Skeletal muscle satellite cell (primary cell): ENCODE measurements at regions not wholly inside any gene's neighbourhood (a gene's known extent, or its start where the extent isn't known, plus 50 kb on each side); places are given as distances from the start of the nearest gene placed in this dataset.
"Not testable (repeated sequence)": the region's sequence is repeated elsewhere in the genome, so short reads cannot be mapped to it uniquely, and the experiment has no call there.

Experiments
- H3K27me3 ChIP-seq: 2 replicates; pipeline ENCODE4 v1.7.0; 2013; ENCODE audit warnings: low read length; ENCODE audit not compliant: control insufficient read depth, insufficient read depth
- H3K36me3 ChIP-seq: 2 replicates; pipeline ENCODE4 v1.7.0; 2013; ENCODE audit warnings: mild to moderate bottlenecking, control low read depth, low read length; ENCODE audit not compliant: insufficient read depth
- H3K4me1 ChIP-seq: 2 replicates; pipeline ENCODE4 v1.7.0; 2013; ENCODE audit warnings: low read length; ENCODE audit not compliant: control insufficient read depth, insufficient read depth
- H3K4me2 ChIP-seq: 2 replicates; pipeline ENCODE4 v1.7.0; 2013; ENCODE audit warnings: mild to moderate bottlenecking, low read length
- H3K4me3 ChIP-seq: 2 replicates; pipeline ENCODE4 v1.7.0; 2013; ENCODE audit warnings: low read length
- H3K9ac ChIP-seq: 2 replicates; pipeline ENCODE4 v1.7.0; 2013; ENCODE audit warnings: mild to moderate bottlenecking, low read depth, low read length, moderate library complexity
- H3K9me3 ChIP-seq: replicated peaks from 2 replicates; pipeline ENCODE4 v1.7.0; 2013; ENCODE audit warnings: mild to moderate bottlenecking, control low read depth, low read length

DNA sequence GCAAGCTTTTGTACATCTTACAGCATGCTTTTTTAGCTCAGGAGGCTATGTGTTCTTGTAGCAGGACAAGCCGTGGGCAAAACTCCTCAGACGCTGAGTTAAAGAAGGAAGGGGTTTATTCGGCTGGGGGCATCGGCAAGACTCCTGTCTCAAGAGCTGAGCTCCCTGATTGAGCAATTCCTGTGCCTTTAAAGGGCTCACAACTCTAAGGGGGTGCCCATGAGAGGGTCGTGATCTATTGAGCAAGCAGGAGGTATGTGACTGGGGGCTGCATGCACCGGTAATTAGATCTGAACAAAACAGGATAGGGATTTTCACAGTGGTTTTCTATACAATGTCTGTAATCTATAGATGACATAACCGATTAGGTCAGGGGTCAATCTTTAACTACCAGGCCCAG is 456.3 kb downstream of the TMEM135 start:
- H3K4me2 ChIP-seq, H3K4me3 ChIP-seq, H3K4me1 ChIP-seq, H3K9ac ChIP-seq, H3K36me3 ChIP-seq, H3K27me3 ChIP-seq, H3K9me3 ChIP-seq: not testable (repeated sequence)

DNA sequence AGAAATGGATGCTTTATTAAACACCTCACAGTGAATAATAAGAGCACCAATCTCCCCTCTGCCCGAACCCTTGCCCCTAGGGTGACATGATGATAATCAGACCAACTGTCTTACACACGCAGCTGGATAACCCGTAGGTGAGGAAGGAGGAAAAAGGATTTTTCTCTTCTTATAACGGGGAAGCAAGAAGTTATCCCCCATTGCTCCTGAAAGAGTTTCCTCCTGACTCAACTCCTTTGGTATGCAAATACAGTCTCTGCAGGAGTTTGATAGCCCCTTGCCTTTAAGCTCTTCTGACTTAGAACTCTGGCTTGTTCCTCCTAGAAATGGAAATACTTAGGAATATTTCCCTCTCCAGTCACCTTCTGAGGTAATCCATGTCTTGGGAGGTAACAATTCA is 455.8 kb downstream of the TMEM135 start:
- H3K4me1 ChIP-seq: no peaks in the 10 kb centered on the region
- H3K4me2 ChIP-seq: no peak overlapping the region
- H3K27me3 ChIP-seq: no peaks in the 10 kb centered on the region
- no peak overlapping the region for H3K9ac ChIP-seq
- H3K9me3 ChIP-seq: no peaks in the 10 kb centered on the region
- H3K36me3 ChIP-seq: no peaks in the 10 kb centered on the region
- no peak overlapping the region for H3K4me3 ChIP-seq

DNA sequence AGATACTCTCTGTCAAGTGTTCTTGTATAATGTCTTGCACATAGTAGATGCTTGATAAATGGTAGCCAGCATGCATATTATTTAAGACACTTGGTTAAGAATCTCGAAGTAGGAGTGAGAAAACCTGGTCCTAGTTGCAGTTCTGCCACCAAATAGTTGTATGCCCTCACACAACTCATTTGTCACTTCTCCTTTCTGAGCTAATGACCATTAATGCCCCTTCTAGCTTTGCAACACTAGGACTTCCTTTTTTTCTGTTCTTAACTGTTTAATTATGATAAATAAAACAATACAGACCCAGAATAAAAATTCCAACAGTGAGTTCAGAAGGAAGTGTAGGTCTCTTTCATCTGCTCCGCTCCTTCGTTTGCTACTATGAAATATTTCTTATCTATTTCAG is 453.6 kb downstream of the TMEM135 start:
- Histone ChIP-seq H3K36me3 (no peaks in the 10 kb centered on the region), H3K4me1 (no peaks in the 10 kb centered on the region), H3K27me3 (no peaks in the 10 kb centered on the region), H3K9ac (no peak overlapping the region), H3K4me2 (no peak overlapping the region), H3K4me3 (no peak overlapping the region), H3K9me3 (no peaks in the 10 kb centered on the region)

DNA sequence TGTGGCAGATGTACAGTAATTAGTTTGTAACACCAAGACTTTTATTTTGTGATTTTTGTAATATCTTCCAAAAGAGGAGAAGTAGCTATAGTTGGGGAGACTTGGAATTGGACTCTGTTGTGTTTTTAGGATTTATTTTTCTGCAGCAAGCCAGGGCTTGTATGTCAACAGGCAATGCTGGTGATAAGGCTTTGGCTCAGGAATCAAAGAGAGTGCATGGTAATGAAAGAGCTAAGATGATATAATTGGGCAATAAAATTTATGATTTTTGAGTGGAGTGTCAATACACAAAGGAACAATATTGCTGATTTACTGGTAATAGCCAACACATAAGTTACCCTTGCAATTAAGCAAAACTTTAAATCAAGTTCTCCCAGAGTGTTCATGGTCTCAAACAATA is 452.9 kb downstream of the TMEM135 start:
- Histone ChIP-seq H3K4me1 (no peaks in the 10 kb centered on the region), H3K4me2 (no peak overlapping the region), H3K36me3 (no peaks in the 10 kb centered on the region), H3K27me3 (no peaks in the 10 kb centered on the region), H3K9ac (no peak overlapping the region), H3K4me3 (no peak overlapping the region), H3K9me3 (no peaks in the 10 kb centered on the region)

GRCh38 chr11:87484566-87484965 is 446.8 kb downstream of the TMEM135 start:
- no peaks in the 10 kb centered on the region for H3K4me1 ChIP-seq
- no peaks in the 10 kb centered on the region for H3K27me3 ChIP-seq
- no peak overlapping the region for H3K9ac ChIP-seq
- H3K9me3 ChIP-seq: no peaks in the 10 kb centered on the region
- no peak overlapping the region for H3K4me2 ChIP-seq
- H3K36me3 ChIP-seq: no peaks in the 10 kb centered on the region
- H3K4me3 ChIP-seq: no peak overlapping the region

DNA sequence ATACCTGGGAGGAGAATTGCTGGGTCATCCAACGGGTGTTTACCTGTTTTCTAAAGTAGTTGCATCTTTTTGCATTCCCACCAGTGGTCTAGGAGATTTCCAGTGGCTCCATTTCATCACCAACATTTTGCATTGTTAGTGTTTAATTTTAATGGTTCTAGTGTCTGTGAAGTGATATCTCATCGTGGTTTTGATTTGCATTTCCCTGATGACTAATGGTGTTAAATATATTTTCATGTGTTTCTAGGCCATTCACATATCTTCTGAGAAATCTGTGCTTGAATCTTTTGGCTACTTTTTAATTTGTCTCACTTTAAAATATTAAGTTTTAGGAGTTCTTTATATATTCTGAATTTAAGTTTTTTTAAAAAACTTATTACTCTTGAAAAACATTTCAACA is 439.6 kb downstream of the TMEM135 start:
- H3K27me3 ChIP-seq: no peaks in the 10 kb centered on the region
- H3K4me3 ChIP-seq: no peak overlapping the region
- no peaks in the 10 kb centered on the region for H3K9me3 ChIP-seq
- H3K36me3 ChIP-seq: no peaks in the 10 kb centered on the region
- H3K4me2 ChIP-seq: no peak overlapping the region
- H3K4me1 ChIP-seq: peaks cover 13% of the 10 kb centered on the region
- no peak overlapping the region for H3K9ac ChIP-seq

- no peaks in the 10 kb centered on the region for H3K36me3 ChIP-seq
- peak overlapping the region; percentile 40 for H3K4me2 ChIP-seq
- H3K9me3 ChIP-seq: no peaks in the 10 kb centered on the region
- H3K4me1 ChIP-seq: peaks cover 13% of the 10 kb centered on the region
- no peaks in the 10 kb centered on the region for H3K27me3 ChIP-seq
- H3K9ac ChIP-seq: no peak overlapping the region
- H3K4me3 ChIP-seq: no peak overlapping the region
Measured at GRCh38 chr11:87473174-87473573, 435.4 kb downstream of the TMEM135 start.

GRCh38 chr11:87466223-87466622 is 428.5 kb downstream of the TMEM135 start:
- no peak overlapping the region for H3K9ac ChIP-seq
- H3K4me3 ChIP-seq: no peak overlapping the region
- H3K27me3 ChIP-seq: no peaks in the 10 kb centered on the region
- H3K36me3 ChIP-seq: no peaks in the 10 kb centered on the region
- no peaks in the 10 kb centered on the region for H3K4me1 ChIP-seq
- no peaks in the 10 kb centered on the region for H3K9me3 ChIP-seq
- H3K4me2 ChIP-seq: no peak overlapping the region

GRCh38 chr11:87465716-87466115 is 428.0 kb downstream of the TMEM135 start:
- no peak overlapping the region for H3K4me3 ChIP-seq
- H3K27me3 ChIP-seq: no peaks in the 10 kb centered on the region
- no peak overlapping the region for H3K4me2 ChIP-seq
- H3K36me3 ChIP-seq: no peaks in the 10 kb centered on the region
- no peak overlapping the region for H3K9ac ChIP-seq
- no peaks in the 10 kb centered on the region for H3K9me3 ChIP-seq
- H3K4me1 ChIP-seq: no peaks in the 10 kb centered on the region

GRCh38 chr11:87463486-87464102 is 425.9 kb downstream of the TMEM135 start:
- Histone ChIP-seq H3K4me3 (no peak overlapping the region), H3K4me2 (no peak overlapping the region), H3K27me3 (peaks cover 3% of the 10 kb centered on the region), H3K36me3 (no peaks in the 10 kb centered on the region), H3K4me1 (no peaks in the 10 kb centered on the region), H3K9me3 (no peaks in the 10 kb centered on the region), H3K9ac (no peak overlapping the region)

DNA sequence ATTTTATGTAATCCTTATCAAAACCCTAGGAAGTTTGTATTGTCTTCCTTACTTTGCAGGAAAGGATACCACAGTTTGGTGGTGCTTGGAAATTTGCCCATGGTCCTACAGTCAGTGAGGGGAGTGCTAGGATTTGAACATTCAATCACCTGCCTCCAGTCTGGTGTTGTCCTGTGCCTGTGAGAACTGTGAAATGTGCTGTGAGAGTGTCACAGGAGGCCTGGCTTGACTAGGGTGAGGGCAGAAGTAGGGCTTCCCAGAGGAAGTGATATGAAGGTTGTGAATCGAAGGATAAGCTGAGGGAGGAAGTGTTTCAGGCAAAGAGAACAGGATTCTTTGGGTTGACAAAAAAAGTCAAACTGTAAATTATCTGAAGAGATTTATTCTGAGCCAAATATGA is 424.4 kb downstream of the TMEM135 start:
- H3K36me3 ChIP-seq: no peaks in the 10 kb centered on the region
- H3K4me3 ChIP-seq: no peak overlapping the region
- no peaks in the 10 kb centered on the region for H3K9me3 ChIP-seq
- peaks cover 3% of the 10 kb centered on the region for H3K27me3 ChIP-seq
- H3K4me2 ChIP-seq: no peak overlapping the region
- no peaks in the 10 kb centered on the region for H3K4me1 ChIP-seq
- H3K9ac ChIP-seq: no peak overlapping the region

DNA sequence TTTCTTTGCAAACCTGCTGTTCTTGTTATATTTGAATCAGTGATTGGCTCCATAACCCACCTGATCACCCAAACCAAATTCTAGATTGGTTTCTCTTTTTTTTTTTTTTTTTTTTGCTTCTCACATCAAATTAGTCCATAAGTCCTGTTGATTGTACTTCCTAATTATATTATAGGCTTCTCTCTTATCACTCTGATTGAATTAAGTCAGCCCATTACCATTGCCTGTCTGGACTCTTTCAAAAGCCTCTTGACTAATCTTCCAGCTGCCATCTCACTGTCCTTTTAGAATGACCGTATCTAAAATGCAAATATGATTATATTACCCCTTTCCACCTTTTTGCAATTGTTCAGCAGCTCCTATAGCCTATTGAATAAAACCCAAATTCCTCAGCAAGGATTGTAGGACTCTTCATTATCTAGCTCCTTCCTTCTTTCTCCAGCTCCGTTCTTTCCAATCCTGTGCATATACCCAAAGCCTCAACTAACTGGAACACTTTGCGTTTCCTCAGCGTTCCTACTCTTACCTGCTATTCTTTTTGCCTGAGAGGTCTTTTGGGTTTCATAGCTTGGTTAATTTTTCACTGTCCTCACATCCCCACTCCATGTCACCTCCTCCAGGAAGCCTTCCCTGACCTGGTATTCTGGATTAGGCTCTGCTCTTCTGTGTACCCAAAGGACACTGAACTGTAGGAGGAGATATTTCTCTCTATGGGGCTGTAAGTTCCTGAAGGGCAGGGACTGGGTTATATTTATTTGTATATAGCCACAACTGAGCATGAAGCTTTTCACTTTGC is 423.3 kb downstream of the TMEM135 start:
- H3K36me3 ChIP-seq: no peaks in the 10 kb centered on the region
- no peak overlapping the region for H3K4me2 ChIP-seq
- H3K9me3 ChIP-seq: no peaks in the 10 kb centered on the region
- H3K4me1 ChIP-seq: no peaks in the 10 kb centered on the region
- H3K9ac ChIP-seq: no peak overlapping the region
- H3K27me3 ChIP-seq: peaks cover 3% of the 10 kb centered on the region
- H3K4me3 ChIP-seq: no peak overlapping the region
